ENCODE measurements at regions not wholly inside any gene's neighbourhood (a gene's known extent, or its start where the extent isn't known, plus 50 kb on each side); places are given as distances from the start of the nearest gene placed in this dataset.

DNA sequence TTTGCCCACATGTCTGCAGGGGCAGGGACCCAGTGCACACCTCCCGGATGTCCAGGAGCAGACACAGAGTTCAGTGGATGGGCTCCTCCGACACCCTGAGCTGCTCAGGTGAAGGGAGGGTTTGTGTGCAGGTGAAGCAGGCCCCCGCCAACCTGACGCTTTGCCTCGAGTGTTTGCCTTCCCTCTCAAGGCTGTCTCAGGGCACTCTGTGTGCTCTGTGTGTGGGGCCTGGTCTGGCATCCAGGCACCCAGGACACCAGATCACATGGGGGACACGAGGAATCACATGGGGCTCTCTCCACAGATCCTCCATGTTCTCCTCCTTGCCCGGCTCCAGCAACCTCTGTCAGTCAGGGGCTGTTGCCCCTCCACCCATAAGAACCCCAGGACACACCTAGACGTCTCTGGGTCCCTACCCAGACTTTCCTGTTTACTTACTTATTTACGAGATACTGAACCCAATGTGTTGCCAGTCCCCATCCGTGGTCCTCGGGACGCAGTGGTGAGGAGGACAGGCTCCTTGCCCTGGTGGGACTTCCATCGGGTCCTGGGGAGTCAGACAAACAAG lies 99.5 kb downstream of the HTR5A start:
- Histone ChIP-seq H3K27me3 (replicated peaks) (no peaks in the 10 kb centered on the region), H3K4me3 (ENCODE audit: low read depth, low read length) (no peak overlapping the region), H3K36me3 (replicated peaks) (no peaks in the 10 kb centered on the region), H3K27ac (no peak overlapping the region)
- no peak for DNase-seq
- TF ChIP-seq, protein P1, sequence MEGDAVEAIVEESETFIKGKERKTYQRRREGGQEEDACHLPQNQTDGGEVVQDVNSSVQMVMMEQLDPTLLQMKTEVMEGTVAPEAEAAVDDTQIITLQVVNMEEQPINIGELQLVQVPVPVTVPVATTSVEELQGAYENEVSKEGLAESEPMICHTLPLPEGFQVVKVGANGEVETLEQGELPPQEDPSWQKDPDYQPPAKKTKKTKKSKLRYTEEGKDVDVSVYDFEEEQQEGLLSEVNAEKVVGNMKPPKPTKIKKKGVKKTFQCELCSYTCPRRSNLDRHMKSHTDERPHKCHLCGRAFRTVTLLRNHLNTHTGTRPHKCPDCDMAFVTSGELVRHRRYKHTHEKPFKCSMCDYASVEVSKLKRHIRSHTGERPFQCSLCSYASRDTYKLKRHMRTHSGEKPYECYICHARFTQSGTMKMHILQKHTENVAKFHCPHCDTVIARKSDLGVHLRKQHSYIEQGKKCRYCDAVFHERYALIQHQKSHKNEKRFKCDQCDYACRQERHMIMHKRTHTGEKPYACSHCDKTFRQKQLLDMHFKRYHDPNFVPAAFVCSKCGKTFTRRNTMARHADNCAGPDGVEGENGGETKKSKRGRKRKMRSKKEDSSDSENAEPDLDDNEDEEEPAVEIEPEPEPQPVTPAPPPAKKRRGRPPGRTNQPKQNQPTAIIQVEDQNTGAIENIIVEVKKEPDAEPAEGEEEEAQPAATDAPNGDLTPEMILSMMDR (IDR thresholded peaks at IDR 0.05; ENCODE audit: low read depth, low read length, missing control alignments): no peak
- in situ Hi-C loops (cut with HindIII; ENCODE audit: low pct_ligation_motif_present, low sequenced_read_pairs): no loop called here

DNA sequence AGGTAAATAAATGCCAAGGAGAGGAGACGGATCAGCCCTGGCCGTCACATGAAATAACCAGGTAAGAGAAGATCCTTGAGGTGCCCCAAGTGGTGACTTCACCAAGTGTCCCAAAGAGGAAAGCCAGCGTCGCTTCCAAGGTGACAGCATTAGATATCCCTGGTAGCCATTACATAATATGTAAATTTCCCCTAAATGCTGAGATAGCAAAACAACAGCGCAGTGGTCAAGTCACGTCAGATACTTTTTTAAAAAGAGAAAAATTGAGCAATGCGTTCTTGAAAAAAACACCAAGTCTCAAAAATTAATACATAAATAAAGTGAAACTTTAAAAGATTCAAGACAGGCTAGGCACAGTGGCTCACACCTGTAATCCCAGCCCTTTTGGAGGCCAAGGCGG lies 100.2 kb downstream of the HTR5A start:
- TF ChIP-seq, protein P1 (IDR thresholded peaks at IDR 0.05; ENCODE audit: low read depth, low read length, missing control alignments): no peak
- H3K4me3 ChIP-seq (ENCODE audit: low read depth, low read length): no peak overlapping the region
- no peaks in the 10 kb centered on the region for H3K36me3 ChIP-seq (replicated peaks)
- no peak overlapping the region for H3K27ac ChIP-seq
- in situ Hi-C loops (cut with HindIII; ENCODE audit: low pct_ligation_motif_present, low sequenced_read_pairs): no loop called here
- DNase-seq: no peak
- H3K27me3 ChIP-seq (replicated peaks): no peaks in the 10 kb centered on the region

DNA sequence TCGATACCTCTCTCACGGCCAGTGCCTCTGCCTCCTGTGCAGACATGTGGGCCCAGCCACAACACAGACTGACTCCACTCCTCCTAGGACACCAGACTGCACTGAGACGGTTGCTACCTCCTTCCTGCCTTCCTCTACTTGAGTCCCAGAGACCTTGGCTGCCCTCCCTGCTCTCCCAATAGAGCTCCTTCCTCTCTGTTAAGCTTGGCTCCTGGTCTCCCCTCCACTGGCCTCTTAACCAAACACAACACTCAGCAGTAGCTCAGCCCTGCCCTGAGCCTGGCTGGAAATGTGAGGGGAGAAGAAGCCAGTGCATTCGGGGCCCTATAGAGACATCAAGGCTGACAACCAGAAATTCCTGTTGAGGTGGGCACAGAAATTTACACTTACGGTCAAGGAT lies 102.0 kb downstream of the HTR5A start:
- TF ChIP-seq, protein P1 (IDR thresholded peaks at IDR 0.05; ENCODE audit: low read depth, low read length, missing control alignments): no peak
- in situ Hi-C loops (cut with HindIII; ENCODE audit: low pct_ligation_motif_present, low sequenced_read_pairs): no loop called here
- no peak overlapping the region for H3K27ac ChIP-seq
- no peaks in the 10 kb centered on the region for H3K36me3 ChIP-seq (replicated peaks)
- H3K27me3 ChIP-seq (replicated peaks): no peaks in the 10 kb centered on the region
- H3K4me3 ChIP-seq (ENCODE audit: low read depth, low read length): no peak overlapping the region
- DNase-seq: no peak

DNA sequence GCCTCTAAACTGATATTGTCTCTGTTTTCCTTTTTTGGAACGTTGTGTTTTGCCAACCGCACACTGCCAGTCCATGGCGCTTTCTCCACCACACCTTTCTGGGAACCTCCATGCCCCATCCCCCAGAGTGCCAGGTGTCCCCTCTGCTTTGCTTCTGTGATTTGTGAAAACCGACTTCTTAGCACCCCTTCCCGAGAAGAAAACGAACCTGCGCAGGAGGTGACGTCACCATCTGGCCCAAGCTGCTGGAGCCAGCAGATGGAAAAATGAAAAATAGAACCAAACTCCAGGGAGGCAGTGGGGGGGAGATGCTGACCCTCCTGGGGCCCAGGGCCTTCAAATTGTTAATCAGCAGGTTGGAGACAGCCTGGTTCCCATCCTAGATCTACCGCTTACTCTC lies 103.8 kb downstream of the HTR5A start:
- in situ Hi-C loops (cut with HindIII; ENCODE audit: low pct_ligation_motif_present, low sequenced_read_pairs): no loop called here
- H3K36me3 ChIP-seq (replicated peaks): no peaks in the 10 kb centered on the region
- H3K27me3 ChIP-seq (replicated peaks): no peaks in the 10 kb centered on the region
- TF ChIP-seq, protein P1 (IDR thresholded peaks at IDR 0.05; ENCODE audit: low read depth, low read length, missing control alignments): no peak
- H3K4me3 ChIP-seq (ENCODE audit: low read depth, low read length): no peak overlapping the region
- DNase-seq: no peak
- H3K27ac ChIP-seq: no peak overlapping the region

DNA sequence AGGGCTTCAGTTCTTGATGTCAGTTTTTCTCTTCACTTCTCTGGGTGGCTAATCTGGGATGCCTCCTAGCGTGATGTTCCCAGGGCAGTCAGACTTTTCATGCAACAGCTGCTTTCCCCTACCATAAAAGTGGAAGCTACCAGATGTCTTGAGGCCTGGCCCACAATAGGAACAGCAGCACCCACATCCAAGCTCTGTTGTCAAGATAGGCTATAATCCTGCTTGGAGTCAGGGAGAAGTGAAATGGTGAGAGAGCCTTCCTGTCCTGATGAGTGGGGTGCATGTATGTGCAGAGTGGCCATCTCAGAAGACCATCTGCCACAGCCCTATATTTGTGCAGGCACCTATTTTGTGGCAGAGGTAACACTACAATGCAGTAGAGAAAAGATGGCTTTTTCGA lies 108.0 kb downstream of the HTR5A start:
- Histone ChIP-seq H3K27me3 (replicated peaks) (no peaks in the 10 kb centered on the region), H3K36me3 (replicated peaks) (no peaks in the 10 kb centered on the region), H3K27ac (no peak overlapping the region), H3K4me3 (ENCODE audit: low read depth, low read length) (no peak overlapping the region)
- TF ChIP-seq, protein P1 (IDR thresholded peaks at IDR 0.05; ENCODE audit: low read depth, low read length, missing control alignments): no peak
- DNase-seq: no peak
- in situ Hi-C loops (cut with HindIII; ENCODE audit: low pct_ligation_motif_present, low sequenced_read_pairs): no loop called here

DNA sequence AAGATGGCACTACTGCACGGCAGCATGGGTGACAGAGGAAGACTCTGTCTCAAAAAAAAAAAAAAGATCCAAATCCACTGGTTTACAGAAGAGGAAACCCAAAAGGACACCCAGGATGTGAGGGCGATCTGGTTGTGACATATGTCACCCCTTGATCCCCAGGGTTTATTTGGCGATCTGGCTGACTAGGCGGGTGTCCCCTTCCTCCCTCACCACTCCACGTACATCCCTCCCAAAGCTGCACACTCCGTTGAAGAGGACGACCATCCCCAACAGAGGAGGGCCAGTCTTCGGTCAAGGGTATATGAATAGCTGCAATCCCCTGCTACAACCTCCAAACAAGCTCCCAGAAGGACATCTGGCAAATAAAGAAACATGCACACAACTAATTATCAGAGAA lies 111.6 kb downstream of the HTR5A start:
- Histone ChIP-seq H3K27me3 (replicated peaks) (no peaks in the 10 kb centered on the region), H3K36me3 (replicated peaks) (no peaks in the 10 kb centered on the region), H3K27ac (no peak overlapping the region), H3K4me3 (ENCODE audit: low read depth, low read length) (no peak overlapping the region)
- no peak for DNase-seq
- in situ Hi-C loops (cut with HindIII; ENCODE audit: low pct_ligation_motif_present, low sequenced_read_pairs): no loop called here
- TF ChIP-seq, protein P1 (IDR thresholded peaks at IDR 0.05; ENCODE audit: low read depth, low read length, missing control alignments): no peak

Measured in brain microvascular endothelial cell (primary cell).